GM18507 (cell line): ENCODE measurements at regions not wholly inside any gene's neighbourhood (a gene's known extent, or its start where the extent isn't known, plus 50 kb on each side); places are given as distances from the start of the nearest gene placed in this dataset.
"Not testable (repeated sequence)": the region's sequence is repeated elsewhere in the genome, so short reads cannot be mapped to it uniquely, and the experiment has no call there.

ENCODE experiments used
- DNase-seq: peaks from one replicate; pipeline ENCODE4 v3.0.0; 2011; ENCODE audit warnings: low read depth; ENCODE audit not compliant: insufficient read length; ENCODE audit errors: extremely low spot score
- FAIRE-seq: peaks from 2 replicates; lab custom pipeline; 2011; peaks lifted over from hg19 to GRCh38; lab: Jason Lieb, UNC

DNA sequence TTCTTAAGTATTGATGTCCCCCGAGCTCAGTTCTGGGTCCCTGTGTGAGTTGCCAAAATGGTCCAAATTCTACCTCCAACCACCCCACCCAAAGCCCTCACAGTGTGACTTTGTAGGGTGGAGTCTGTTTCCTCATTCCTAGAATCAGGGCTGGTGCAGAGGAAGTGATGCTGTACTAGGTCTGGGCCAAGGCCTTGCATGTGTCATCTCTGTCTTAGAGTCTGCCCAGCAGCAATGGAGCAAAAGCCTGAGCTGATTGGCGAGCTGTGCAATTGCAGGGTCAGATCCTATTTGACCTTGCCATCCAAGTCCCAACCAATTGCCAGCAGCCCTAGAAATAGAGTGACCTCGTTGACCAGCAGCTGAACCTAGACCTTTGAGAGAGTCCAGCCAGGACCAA lies 97.0 kb upstream of the ANKRD10 start:
- DNase-seq (no peak), FAIRE-seq (no peak)

DNA sequence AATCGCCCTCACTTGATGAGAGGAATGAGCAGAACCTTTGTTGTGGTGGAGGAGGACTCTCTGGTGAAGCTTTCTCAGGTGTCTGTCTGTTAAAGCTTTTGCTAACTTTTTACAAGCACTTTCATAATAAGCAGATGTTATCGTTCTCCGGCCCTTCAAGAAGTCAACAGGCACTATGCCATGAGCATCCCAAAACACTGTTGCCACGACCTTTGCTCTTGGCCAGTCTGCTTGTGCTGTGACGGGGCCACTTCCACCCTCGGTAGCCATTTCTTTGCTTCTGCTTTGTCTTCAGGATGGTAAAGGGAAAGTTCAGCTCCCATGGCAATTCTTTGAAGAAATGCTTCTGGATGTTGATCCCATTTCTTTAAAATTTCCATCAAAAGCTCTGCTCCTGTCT lies 93.5 kb upstream of the ANKRD10 start:
- DNase-seq: no peak
- FAIRE-seq: no peak

DNA sequence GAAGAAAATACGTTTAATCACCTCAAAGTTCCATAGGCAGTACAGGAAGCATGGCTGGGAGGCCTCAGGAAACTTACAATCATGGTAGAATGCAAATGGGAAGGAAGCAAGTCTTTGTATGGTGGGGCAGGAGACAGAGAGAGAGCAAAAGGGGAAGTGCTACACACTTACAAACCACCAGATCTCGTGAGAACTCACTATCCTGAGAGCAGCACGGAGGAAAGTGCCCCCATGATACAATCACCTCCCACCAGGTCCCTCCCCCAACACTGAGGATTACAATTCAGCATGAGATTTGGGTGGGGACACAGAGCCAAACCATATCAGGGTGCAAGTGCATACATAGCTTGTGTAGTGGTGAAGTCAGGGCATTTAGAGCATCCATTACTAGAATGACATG lies 92.3 kb upstream of the ANKRD10 start:
- FAIRE-seq (no peak), DNase-seq (no peak)

DNA sequence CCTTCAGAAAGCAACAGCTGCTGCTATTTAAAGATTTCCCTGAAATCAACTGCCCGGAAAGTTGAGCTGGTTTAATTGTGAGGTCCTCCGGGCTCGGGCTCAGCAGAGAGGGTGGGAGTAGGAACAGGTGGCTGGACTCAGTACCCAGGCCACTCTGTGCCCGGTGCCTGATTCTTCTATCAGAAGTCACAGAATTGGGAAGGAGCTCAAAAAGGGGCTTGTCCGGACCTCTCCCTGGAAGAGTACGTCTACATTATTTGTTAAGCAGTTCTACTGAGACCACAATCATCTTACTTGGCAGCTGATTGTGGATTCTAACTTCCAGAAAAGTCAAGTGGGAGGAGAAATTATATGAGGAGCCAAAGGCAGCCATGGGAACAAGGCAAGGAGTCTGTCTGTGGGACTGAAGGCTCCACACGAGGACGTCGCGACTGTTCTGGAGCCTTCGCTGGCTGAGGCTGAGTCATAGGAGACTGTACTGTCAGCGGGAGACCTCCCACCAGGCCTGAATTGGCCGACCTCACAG lies 91.7 kb upstream of the ANKRD10 start:
- DNase-seq (no peak), FAIRE-seq (no peak)

DNA sequence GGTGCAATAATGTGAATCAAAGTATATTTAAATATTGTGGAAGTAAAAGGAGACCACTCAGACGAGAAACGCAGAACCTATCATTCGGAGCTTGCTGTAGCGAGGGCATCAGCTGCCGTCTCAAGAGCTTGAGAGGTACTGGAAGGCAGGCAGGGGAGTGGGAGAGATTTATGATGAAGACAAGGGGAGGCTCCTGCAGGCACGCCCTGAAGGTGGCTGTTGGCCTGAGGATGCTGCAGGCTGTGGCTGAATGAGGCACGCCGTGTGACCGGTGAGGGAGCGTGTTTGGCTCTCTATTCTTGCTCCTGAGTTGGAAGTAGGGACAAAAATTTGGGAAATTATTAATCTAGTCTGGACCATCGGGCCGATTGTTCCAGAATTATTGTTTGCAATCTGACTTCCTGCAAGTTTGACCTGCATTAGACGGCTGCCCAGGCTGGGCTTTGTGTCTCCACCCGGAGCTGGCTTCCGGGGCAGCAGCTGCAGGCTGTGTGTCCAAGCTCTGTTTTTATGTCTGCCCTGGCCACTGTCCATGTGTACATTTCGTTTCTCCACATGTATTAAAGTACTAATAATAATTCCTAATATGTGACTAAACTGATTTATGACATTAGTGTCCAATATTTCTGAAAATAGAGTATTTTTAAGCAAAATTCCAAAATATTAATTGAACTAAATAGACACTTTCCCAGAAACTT lies 91.1 kb upstream of the ANKRD10 start:
- DNase-seq (no peak), FAIRE-seq (no peak)

DNA sequence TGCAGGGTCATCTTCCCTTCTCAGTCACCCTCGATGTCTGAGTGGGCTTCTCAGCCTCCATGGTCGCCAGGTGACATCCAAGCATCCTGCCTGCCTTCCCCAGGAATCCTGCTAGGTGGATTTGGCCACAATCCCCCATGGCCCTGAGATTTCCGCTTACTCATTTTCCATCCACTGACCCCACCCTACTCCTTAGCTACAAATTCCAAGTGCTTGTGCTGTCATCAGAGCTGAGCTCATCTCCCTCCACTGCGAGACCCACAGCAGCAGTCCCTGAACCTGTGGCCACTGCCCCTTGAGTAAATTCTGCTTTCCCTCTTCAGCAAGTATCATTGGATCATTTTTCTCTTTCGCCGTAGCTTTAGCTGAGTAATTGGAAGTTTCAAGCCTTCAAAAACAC lies 90.5 kb upstream of the ANKRD10 start:
- FAIRE-seq (no peak), DNase-seq (no peak)

DNA sequence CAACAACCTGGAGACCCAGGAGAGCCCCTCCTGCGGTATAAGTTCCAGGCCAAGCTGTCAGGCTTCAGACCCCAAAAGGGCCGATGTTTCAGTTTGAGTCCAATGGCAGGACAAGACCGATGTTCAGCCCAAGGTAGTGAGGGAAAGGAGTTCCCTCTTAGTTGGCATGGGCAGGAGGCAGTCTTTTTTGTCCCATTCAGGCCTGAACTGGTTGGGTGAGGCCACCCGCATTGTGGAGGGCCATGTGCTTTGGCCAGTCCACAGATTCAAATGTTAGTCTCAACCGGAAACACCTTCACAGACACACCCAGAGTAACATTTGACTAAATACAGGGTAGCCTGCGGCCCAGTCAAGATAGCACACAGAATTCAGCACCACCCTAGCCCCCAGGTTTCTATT lies 89.6 kb upstream of the ANKRD10 start:
- DNase-seq (no peak), FAIRE-seq (no peak)

DNA sequence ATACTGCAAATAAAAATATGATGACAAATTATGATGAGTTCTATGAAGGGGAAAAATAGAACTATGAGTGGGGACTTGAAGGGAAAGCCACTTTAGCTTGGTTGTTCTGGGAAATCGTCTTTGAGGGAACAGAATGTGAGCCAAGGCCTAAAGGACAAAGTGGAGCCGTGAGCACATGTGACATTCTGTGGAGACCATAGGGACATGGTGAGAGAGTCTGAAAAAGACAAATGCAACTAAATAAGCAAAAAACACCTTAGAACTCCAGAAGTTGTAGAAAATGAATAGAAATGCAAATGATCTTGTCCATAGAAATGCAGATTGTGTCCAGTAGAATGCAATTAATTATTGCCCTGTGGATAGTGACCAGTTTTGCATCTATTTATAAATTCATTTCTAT lies 86.8 kb upstream of the ANKRD10 start:
- no peak for FAIRE-seq
- DNase-seq: no peak

DNA sequence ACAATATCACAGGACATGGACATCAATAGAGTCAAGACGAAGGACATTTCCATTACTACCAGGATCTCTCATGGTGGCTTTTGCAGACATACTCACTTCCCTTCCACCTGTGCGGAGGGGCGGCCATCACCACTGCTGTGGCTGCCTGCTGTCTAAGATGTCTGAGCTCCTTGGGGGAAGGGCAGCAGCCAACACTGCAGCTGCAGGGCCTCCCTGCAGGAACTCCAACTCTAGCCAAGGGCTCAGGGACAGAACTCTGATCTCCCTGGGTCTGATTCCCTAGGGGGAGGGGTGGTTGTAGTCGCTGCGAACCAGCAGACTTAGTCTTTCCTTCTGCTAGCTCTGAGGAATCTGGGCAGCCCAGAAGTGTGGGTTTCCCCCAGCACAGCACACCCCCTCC lies 78.9 kb upstream of the ANKRD10 start:
- DNase-seq (no peak), FAIRE-seq (no peak)

DNA sequence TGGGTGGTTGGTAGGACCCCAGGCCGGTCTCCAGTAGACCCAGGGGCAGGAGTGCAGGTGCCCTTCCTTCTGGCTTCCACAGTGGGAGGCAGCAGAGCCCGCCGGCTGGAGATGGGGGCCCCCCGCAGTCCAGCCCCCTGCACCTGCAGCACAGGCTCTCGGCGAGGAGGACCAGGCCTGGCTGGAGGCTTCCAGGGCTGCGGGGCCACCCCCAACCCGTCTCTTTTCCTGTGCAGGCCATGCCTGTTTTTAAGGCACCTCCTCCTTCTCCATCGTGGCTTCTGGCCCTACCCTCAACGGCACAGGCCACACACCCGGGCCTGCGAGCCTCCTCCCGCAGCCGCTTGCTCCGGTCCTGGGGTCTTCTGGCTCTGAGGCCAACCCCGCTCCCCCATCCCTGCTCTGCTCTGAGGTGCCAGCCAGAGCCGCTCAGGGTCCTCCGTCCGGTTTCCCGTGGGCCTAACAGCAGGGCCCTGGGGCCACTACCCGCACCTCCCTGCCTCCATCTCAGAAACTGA lies 77.2 kb upstream of the ANKRD10 start:
- DNase-seq: no peak
- FAIRE-seq: no peak

DNA sequence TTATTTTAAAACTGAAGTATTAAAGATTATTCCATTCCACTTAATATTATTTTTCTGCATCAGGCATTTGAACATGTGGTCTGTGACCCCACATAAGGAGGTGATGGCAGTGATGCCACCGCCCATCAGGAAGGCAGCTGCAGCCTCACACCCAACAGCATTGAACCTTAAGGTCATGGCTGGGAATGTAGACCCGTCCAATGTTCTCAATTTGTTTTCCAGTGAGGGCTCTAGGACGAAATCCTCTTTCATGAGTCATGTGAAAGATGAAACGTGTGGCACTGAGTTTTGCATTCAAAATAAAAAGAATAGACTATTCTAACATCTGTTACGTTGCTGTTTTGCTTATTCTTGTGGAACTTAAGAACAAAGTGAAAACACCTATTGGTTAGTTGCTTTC lies 74.5 kb upstream of the ANKRD10 start:
- no peak for DNase-seq
- FAIRE-seq: no peak

DNA sequence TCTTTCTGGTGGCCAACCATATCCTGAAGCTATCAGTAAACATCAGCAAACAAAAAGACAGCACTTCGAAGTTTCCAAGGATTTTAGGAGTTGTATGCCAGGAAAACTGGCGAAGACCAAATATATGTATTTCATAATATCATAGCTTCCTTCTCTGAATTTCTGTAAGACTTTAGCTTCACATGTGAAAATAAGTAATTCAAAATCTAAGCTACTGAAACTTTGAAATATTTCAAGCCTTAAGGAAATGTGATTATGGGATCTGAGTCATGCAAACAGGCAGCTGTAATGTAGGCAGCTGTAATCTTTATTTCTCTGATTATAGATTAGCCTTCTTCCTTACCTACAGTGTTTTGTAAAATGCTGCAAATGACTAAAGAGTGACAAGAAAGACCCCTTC lies 70.7 kb upstream of the ANKRD10 start:
- FAIRE-seq: no peak
- no peak for DNase-seq

DNA sequence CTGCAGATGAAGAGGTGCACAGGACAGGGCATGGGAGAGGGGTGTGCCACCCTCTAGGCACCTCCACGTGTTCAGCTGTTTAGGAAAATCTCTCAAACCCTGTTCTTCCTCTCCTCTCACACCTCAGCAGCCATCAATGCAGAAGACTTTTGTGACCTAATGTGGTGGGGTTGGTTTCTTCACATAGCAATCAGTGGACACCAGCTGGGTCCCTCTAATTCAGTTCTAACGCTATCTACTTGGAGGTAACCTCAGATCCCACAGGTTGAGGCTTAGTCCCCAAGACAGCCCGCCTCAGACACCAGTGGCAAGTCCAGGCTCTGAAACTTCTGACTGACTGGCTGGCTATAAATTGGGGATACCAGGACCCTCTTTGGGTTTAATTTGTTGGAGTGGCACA lies 69.9 kb upstream of the ANKRD10 start:
- DNase-seq: no peak
- FAIRE-seq: no peak

DNA sequence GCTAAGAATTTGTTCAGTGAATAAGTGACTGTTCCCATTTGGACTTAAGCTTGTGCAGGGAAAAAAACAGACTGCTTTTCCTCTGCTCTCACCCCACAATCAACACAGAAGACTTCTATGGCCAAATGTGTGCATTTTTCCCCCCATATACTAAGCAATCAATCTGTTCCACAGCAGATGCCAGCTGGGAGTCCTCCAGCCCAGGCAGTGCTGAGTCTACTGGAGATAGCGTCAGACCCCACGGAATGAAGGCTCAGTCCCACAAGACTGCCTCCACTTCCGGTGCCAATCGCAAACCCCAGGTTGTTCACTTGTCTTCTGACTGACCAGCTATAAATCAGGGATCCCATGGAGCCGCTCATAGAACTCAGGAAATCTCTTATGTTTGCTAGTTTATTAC lies 69.5 kb upstream of the ANKRD10 start:
- DNase-seq (no peak), FAIRE-seq (no peak)

DNA sequence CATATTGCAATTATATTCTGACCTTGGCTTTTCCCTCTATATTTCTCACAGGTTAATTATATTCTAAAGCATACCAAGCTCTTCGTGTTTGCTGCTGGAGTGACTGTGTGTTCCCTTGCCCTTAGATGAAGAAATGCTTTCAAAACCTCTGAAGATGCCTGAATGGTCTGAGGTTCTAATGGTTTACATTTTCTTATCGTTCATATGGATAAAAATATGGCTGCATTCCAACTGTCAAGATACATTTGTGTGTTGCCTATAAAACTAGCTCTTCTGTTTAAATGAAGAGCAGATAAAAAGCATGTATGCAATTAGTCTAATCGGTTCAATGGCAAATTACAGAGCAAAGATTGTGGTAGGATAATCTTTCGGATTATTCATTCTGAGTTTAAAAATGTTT lies 68.4 kb upstream of the ANKRD10 start:
- no peak for DNase-seq
- no peak for FAIRE-seq

DNA sequence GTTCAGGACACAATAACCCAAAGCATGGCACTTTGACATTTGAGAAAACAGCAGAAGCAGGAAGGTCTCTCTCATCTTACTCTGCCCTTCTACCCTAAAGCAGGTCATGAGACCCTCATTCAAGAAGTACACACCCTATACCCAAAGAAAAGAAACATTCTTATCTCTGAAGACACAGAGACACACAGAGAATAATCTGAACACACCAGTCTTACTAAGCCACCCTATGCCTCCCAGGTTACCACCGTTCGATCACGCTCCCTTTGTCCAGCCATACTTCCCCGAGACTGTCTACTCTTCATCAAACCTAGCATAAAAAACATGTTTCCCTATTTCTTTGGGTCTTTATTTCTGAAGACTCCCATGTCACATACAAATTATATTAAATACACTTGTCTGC lies 66.5 kb upstream of the ANKRD10 start:
- DNase-seq (no peak), FAIRE-seq (no peak)

DNA sequence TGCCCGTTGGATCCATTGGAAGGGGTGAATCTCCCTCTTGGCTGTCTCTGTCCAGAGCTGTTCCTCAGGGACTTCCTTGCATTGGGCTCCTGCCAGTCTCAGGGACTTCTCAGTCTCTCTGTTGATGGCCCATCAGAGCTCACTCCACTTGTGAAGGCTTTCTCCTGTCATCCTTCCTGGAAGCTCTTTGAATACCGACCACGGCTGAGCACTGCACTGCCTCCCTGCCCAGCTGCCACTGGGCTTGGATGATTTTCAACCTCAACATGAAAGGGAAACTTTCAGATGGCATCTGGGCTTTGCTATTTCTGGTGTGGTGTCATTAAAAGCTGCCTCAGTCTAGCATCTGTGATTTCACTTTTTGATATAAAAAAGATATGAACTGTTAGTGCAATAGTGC lies 66.1 kb upstream of the ANKRD10 start:
- no peak for FAIRE-seq

DNA sequence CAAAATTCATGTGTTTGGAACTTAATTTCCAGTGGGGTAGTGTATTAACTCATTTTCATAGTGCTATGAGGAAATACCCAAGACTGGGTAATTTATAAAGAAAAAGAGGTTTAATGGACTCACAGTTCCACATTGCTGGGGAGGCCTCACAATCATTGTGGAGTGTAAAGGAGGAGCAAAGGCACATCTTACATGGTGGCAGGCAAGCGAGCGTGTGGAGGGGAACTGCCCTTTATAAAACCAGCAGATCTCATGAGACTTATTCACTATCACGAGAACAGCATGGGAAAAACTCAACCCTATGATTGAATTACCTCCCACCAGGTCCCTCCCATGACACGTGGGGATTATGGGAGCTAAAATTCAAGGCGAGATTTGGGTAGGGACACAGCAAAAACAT lies 64.3 kb upstream of the ANKRD10 start:
- not testable (repeated sequence) for FAIRE-seq, DNase-seq

More for the DNA sequence above, 66.1 kb upstream of the ANKRD10 start:
- no peak for DNase-seq

DNA sequence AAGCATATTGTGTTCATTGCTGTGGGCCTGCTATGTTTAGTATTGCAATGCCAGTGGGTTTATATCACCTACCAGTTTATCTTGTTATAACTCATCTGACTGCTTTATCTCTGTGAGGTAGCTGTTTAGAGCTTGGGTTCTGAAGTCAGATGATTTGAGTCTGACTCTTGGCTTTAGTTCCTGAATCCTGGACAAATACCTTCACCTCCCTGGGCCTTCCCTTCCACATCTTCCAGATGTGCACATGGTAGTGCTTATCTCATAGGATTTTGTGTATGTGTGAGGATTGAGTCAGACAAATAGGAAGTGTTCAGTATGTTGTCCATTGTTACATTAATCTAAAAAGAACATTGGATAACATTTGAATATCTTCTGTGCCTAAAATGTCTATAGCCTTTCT lies 63.5 kb upstream of the ANKRD10 start:
- peak; percentile 24 for FAIRE-seq

DNA sequence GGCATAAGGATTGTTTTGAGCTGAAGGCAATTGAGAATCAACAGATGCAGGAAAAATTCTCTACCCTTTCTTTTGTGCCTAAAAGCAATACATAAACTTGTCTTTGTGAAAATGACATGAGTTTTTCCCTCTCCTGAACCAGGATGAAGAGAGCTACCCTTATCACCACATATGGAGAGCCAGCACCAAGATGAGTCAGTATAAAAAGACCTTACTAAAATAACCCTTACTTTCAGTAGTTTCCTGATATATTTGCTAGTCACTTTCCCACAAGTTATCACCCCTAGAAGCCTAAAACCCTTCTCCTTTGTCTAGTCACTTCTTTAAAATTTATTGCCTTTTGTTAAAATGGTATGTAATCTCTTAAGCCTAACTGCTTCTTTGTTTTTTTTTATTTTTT lies 61.9 kb upstream of the ANKRD10 start:
- FAIRE-seq (no peak), DNase-seq (no peak)

More for the DNA sequence above, 63.5 kb upstream of the ANKRD10 start:
- no peak for DNase-seq

DNA sequence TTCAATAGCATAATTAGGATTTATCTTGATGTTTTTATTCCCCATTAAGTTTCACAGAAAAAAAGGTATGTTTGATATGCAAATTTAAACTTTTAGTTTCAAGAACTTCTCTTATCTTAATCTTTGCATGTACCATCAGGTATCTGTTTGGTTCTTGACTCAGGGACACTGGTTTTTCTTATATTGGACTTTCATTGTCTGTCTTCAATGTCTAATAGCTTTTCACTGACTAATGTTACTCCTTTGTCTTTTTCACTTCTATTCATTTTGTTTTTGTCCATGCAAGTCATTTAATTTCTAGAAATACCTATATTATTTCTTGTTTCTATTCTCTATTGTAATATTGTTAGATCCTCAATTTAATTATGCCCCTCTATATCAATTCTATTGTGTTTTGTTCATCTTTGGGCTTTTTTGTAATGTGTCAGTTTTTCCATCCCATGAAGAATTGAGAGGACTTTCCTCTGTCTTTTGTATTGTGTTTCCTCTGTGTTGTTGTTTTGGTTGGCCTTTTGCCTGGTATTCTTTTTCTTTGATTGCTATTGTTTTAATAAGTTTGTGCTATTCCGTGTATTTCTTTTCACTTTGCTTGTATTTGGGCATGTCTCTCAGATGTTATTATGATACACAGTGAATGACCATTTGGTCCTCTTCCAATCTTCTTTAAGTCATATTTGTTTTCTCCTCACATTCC lies 58.3 kb upstream of the ANKRD10 start:
- no peak for FAIRE-seq

More for the DNA sequence above, 58.3 kb upstream of the ANKRD10 start:
- no peak for DNase-seq
